Activated T-helper 1 cell treated with Interleukin-2 at 50 U/mL for 16 hours (primary cell): ENCODE measurements at regions not wholly inside any gene's neighbourhood (a gene's known extent, or its start where the extent isn't known, plus 50 kb on each side); places are given as distances from the start of the nearest gene placed in this dataset.
"Not testable (repeated sequence)": the region's sequence is repeated elsewhere in the genome, so short reads cannot be mapped to it uniquely, and the experiment has no call there.

Experiments
- DNase-seq: peaks from one replicate; pipeline ENCODE4 v3.0.0-alpha.2; 2020; ENCODE audit warnings: low read depth

GRCh38 chr18:77373730-77374445 lies 124.2 kb downstream of the GALR1 start:
- DNase-seq = no peak

GRCh38 chr18:77374446-77374805 lies 124.8 kb downstream of the GALR1 start:
- no peak for DNase-seq

GRCh38 chr18:77376043-77376732 lies 126.5 kb downstream of the GALR1 start:
- no peak for DNase-seq

- DNase-seq = no peak
Observed at GRCh38 chr18:77376733-77377094, 127.1 kb downstream of the GALR1 start.

- DNase-seq = no peak
Observed at GRCh38 chr18:77377813-77378212, 128.2 kb downstream of the GALR1 start.

GRCh38 chr18:77379976-77380509 lies 130.4 kb downstream of the GALR1 start:
- DNase-seq = no peak

- DNase-seq = no peak
Observed at GRCh38 chr18:77380695-77381094, 131.0 kb downstream of the GALR1 start.

GRCh38 chr18:77392321-77392720 lies 142.7 kb downstream of the GALR1 start:
- DNase-seq = no peak

GRCh38 chr18:77393519-77393918 lies 143.9 kb downstream of the GALR1 start:
- DNase-seq = no peak

- DNase-seq = no peak
Observed at GRCh38 chr18:77395953-77396352, 146.3 kb downstream of the GALR1 start.

- DNase-seq = no peak
Observed at GRCh38 chr18:77397056-77397455, 147.4 kb downstream of the GALR1 start.

GRCh38 chr18:77397617-77398016 lies 148.0 kb downstream of the GALR1 start:
- no peak for DNase-seq

GRCh38 chr18:77400561-77400960 lies 150.9 kb downstream of the GALR1 start:
- no peak for DNase-seq

GRCh38 chr18:77401173-77401572 lies 151.5 kb downstream of the GALR1 start:
- DNase-seq = no peak

GRCh38 chr18:77403969-77404535 lies 154.4 kb downstream of the GALR1 start:
- no peak for DNase-seq

- DNase-seq = no peak
Observed at GRCh38 chr18:77405096-77405495, 155.4 kb downstream of the GALR1 start.

GRCh38 chr18:77407733-77408132 lies 158.1 kb downstream of the GALR1 start:
- DNase-seq = no peak

- DNase-seq = not testable (repeated sequence)
Observed at GRCh38 chr18:77421546-77421945, 171.9 kb downstream of the GALR1 start.

GRCh38 chr18:77422974-77423867 lies 173.6 kb downstream of the GALR1 start:
- DNase-seq = no peak

GRCh38 chr18:77433076-77433475 lies 183.4 kb downstream of the GALR1 start:
- DNase-seq = no peak

- no peak for DNase-seq
Observed at GRCh38 chr18:77439888-77440287, 190.2 kb downstream of the GALR1 start.

GRCh38 chr18:77442393-77442792 lies 192.7 kb downstream of the GALR1 start:
- no peak for DNase-seq
